Stimulated activated CD8-positive, alpha-beta memory T cell treated with anti-CD3 and anti-CD28 coated beads, Interleukin-12 subunit alpha, Interleukin-12 subunit beta, amount 100 ng/mL, for 24 hours (primary cell): ENCODE measurements at regions not wholly inside any gene's neighbourhood (a gene's known extent, or its start where the extent isn't known, plus 50 kb on each side); places are given as distances from the start of the nearest gene placed in this dataset.
"Not testable (repeated sequence)": the region's sequence is repeated elsewhere in the genome, so short reads cannot be mapped to it uniquely, and the experiment has no call there.

ENCODE experiments used
- DNase-seq: peaks from one replicate; pipeline ENCODE4 v3.0.0-alpha.2; 2020; ENCODE audit errors: extremely low read depth

GRCh38 chr11:109677876-109678275 lies 255.9 kb downstream of the C11orf87 start:
- no peak for DNase-seq

GRCh38 chr11:109680127-109680526 lies 258.1 kb downstream of the C11orf87 start:
- no peak for DNase-seq

DNA sequence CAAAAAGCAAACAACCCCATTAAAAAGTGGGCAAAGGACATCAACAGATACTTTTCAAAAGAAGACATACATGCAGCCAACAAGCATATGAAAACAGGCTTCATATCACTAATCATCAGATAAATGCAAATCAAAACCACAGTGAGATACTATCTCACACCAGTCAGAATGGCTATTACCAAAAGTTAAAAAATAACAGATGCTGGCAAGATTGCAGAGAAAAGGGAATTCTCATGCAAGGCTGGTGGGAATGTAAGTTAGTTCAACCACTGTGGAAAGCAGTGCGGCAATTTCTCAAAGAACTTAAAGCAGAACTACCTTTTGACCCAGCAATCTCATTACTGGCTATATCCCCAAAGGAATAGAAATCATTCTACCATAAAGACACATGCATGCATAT lies 260.8 kb downstream of the C11orf87 start:
- DNase-seq: not testable (repeated sequence)

- no peak for DNase-seq
Measured at GRCh38 chr11:109695696-109696095, 273.7 kb downstream of the C11orf87 start.

DNA sequence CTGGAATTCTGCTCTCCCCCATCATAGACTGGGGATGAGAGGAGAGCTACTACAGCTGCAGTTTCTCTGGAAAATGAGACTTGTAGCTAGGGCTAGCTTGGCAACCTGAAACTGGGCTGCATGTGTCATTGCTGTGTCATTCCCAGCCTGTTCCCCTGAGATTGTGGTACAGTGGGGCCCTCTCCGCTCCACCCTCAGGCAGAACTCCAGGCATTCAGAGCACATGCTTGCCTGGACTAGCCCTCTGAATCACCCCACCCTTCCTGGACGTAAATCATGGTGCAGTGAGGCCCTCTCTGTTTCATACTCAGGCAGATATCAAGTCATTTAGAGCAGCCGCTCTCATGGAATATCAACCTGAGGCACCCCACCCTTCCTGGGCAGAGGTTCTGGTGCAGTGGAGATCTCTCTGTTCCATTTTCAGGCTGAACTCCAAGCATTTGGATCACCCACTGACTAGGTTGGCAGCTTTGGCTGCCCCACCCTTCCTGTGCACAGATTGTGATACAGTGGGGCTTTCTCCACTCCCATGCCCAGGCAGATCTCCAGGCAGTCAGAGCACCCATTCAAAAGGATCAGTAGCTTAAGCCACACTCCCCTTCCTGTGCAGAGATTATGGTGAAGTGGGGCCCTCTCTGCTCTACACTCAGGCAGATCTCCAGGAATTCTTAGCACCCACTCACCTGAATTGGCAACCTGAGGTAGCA lies 274.4 kb downstream of the C11orf87 start:
- DNase-seq: no peak

DNA sequence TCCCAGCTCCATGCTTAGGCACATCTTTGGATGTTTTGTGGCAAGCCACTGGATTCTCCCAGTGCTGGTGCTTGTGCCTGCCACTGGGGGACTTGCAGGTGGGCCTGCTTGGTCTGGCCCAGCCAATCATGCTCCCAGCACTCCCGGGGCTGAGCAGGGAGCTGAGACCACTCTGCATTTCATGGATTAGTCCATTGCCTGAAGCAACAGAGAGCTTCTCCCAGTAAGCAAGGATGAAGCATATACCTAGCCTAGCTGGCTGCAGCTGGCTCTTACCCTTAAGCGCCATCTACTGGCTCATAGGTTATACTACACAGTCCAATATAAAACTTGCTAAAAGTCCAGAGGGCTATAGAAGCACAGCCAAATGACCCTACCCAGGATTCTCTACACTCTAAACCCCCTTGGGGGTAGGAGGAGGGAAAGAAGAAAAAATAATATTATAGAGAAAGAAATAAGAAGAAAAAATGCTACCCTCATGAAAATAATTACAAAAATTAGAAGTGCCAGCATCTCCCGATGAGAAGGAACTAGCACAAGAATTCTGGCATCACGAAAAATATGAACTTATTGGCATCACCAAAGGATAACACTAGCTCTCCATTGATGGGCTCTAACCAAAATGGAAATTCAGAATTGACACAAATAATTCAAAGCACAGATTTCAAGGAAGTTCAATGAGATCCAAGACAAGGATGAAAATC lies 275.3 kb downstream of the C11orf87 start:
- no peak for DNase-seq

- no peak for DNase-seq
Measured at GRCh38 chr11:109698237-109698636, 276.2 kb downstream of the C11orf87 start.

- DNase-seq: no peak
Measured at GRCh38 chr11:109704432-109704831, 282.4 kb downstream of the C11orf87 start.

DNA sequence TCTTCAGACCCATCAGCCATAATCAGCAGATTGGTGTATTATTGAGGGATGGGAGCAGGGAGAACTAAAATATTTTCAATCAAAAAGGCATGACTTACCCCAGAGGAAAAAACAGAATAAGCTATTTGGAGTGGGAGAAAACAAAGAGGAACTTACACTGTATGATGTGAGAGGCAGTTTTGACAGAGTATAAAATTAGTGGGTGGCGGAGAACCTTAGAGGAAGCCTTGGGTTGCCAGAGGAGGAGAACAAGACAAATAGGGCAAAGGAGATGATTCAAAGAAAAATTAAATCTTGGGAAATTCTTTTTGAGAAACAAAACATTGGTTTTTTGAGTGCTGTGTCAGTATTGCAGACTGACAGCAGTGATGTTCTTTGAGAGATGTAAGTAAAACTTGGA lies 285.0 kb downstream of the C11orf87 start:
- DNase-seq: no peak

- DNase-seq: no peak
Measured at GRCh38 chr11:109707411-109707810, 285.4 kb downstream of the C11orf87 start.

GRCh38 chr11:109708184-109708583 lies 286.2 kb downstream of the C11orf87 start:
- no peak for DNase-seq

DNA sequence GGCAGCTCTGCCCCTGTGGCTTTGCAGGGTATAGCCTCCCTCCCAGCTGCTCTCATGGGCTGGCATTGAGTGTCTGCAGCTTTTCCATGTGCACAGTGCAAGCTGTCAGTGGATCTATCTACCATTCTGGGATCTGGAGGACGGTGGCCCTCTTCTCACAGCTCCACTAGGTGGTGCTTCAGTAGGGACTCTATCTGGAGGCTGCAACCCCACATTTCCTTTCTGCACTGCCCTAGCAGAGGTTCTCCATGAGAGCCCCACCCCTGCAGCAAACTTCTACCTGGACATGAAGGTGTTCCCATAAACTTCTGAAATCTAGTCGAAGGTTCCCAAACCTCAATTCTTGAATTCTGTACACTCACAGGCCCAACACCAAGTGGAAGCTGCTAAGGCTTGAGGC lies 292.5 kb downstream of the C11orf87 start:
- DNase-seq: not testable (repeated sequence)

DNA sequence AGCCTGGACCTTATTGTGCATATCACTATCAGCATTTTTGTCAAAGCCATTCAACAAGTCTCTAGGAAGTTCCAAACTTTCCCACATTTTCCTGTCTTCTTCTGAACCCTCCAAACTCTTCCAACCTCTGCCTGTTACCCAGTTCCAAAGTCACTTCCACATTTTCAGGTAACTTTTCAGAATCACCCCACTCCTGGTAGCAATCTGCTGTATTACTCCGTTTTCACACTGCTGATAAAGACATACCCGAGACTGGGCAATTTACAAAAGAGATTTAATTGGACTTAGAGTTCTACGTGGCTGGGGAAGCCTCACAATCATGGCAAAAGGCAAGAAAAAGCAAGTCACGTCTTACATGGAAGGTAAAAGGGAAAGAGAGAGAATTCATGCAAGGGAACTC lies 293.4 kb downstream of the C11orf87 start:
- not testable (repeated sequence) for DNase-seq

GRCh38 chr11:109726061-109726460 lies 304.1 kb downstream of the C11orf87 start:
- no peak for DNase-seq

DNA sequence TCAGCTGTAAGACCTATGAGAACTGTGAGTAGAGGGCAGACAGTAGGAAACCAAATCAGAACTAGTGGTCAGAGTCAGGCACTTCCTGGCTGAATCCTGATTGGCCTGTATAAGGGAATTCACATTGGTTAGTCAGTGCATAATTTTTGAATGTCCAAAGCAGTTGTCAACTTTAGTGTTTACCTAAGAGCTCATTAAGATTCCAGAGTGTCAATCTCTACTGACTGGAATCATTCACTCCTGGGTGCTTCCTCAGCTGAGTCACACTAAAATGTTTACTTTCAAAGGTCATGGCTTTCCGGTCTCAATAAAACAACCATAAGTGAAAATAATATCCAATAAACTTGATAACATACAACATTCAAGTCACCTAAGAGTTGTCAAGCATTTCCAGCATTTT lies 306.1 kb downstream of the C11orf87 start:
- DNase-seq: no peak

DNA sequence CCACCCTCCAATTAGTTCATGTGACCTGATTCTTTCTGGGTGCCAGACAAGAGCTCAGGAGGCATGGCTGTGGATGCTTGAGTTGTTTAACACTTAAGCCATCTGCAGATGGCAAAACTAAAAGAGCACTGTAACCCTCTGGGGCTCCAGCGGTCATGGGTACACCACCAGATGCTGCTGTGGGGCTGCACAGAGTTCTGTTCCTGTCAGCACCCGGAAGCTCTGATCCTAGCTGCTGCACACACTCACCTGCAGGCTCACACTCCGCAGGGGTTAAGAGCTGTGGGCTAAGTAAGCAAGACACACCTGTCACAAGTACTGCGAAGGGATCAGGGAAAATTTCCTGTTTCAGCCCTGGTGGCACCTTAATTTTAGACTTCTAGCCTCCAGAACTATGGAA lies 307.8 kb downstream of the C11orf87 start:
- no peak for DNase-seq

DNA sequence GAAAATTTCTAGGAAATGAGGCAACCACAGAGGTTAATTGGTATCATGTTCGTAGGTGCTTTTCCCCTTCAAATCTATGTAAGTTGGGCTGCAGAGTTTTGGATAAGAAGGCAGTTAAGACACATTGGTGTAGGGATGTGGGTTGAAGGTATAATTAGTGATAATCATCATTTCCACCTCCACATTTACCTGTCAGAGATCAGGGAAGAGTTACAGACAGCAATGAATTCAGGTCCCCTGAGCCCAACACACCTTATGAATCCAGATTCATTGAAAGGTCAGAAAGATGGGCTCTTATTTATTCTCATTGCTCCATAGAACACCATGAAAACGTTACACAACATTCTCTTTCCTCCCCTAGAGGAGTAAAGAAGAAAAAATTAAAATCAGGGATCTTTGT lies 308.7 kb downstream of the C11orf87 start:
- DNase-seq: no peak

DNA sequence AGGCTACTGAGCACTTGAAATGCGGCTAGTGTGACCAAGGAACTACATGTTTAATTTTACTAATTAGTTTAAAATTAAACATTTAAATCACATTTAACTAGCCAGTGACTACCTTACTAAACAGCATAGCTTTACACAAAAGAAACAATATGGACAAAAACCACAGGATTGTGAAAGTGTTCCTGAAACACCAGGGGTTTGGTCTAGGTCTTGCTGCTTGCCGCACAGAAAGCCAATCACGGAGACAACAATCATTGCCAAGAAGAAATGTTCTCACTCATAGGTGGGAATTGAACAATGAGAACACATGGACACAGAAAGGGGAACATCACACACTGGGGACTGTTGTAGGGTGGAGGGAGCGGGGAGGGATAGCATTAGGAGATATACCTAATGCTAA lies 309.5 kb downstream of the C11orf87 start:
- no peak for DNase-seq

- DNase-seq: no peak
Measured at GRCh38 chr11:109733245-109733644, 311.3 kb downstream of the C11orf87 start.

DNA sequence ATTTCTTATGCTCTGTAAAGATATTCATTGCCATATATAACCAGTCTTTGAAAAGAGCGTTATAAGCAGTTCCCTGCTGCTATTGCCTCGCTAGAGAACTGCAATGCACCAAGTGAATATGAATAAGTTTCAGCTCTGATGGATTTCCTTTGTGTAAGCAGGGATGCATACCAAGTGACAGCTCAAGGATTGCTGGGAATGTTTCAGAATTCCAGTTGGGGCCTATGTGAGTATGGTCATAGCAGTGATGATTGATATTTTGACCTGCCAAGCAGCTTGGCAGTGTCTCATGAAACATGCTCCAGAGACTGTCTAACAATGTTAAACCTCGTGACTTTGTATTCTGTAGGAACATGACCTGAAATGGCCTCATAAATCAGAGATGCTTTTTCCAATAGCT lies 312.6 kb downstream of the C11orf87 start:
- DNase-seq: no peak

DNA sequence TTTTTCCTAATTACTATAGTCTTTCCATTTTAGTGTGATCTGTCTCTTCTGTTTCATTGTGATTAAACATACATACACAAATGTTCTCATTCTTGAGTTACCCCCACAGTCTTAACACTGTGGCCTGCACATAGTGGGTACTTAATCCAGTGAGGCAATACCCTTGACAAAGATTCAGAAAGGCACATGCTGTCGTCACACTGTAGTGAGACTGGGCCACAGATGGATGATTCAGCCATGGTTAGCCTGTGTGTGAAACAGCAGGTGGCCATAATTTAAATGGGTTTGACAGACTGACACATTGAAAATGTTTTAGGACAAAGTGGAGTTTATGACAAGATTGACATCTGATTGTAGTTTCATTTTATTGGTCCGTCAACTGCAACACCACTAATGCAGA lies 313.1 kb downstream of the C11orf87 start:
- no peak for DNase-seq

- no peak for DNase-seq
Measured at GRCh38 chr11:109739379-109739778, 317.4 kb downstream of the C11orf87 start.

GRCh38 chr11:109745996-109746625 lies 324.1 kb downstream of the C11orf87 start:
- no peak for DNase-seq
